Activated naive CD8-positive, alpha-beta T cell treated with anti-CD3 and anti-CD28 coated beads, Interleukin-2, amount 10 ng/mL, durations not matched to agents 7 days and 5 days (primary cell): ENCODE measurements at regions not wholly inside any gene's neighbourhood (a gene's known extent, or its start where the extent isn't known, plus 50 kb on each side); places are given as distances from the start of the nearest gene placed in this dataset.
"Not testable (repeated sequence)": the region's sequence is repeated elsewhere in the genome, so short reads cannot be mapped to it uniquely, and the experiment has no call there.

Experiments
- ATAC-seq: fragments of 150-1000 bp; cut with Tn5 transposase; one replicate; pipeline ENCODE4 v1.10.0; 2021; ENCODE audit warnings: low read depth, moderate library complexity
- POLR2A ChIA-PET: fragments of 350-600 bp; sonication (Branson Sonifier 250); formaldehyde crosslinking; loops from one replicate; lab custom pipeline; 2021; ENCODE audit warnings: antibody characterized with exemption; lab: Charles Lee
- DNase-seq: peaks from one replicate; pipeline ENCODE4 v3.0.0; 2021
- H3K27ac Mint-ChIP-seq: one replicate; pipeline ENCODE4 v1.8.0; 2022; ENCODE audit warnings: mild to moderate bottlenecking, mixed read lengths
- H3K27me3 Mint-ChIP-seq: one replicate; pipeline ENCODE4 v1.8.0; 2022; ENCODE audit warnings: mild to moderate bottlenecking, moderate library complexity, mixed read lengths
- H3K36me3 Mint-ChIP-seq: one replicate; pipeline ENCODE4 v1.8.0; 2021; ENCODE audit warnings: mild to moderate bottlenecking, mixed read lengths
- H3K4me1 Mint-ChIP-seq: one replicate; pipeline ENCODE4 v1.8.0; 2021; ENCODE audit warnings: mixed read lengths
- H3K4me3 Mint-ChIP-seq: one replicate; pipeline ENCODE4 v1.8.0; 2022; ENCODE audit warnings: mild to moderate bottlenecking, moderate library complexity, mixed read lengths
- H3K9me3 Mint-ChIP-seq: one replicate; pipeline ENCODE4 v1.8.0; 2021; ENCODE audit warnings: mixed read lengths

- H3K4me3 Mint-ChIP-seq, H3K36me3 Mint-ChIP-seq, ATAC-seq, H3K27ac Mint-ChIP-seq, H3K9me3 Mint-ChIP-seq, H3K27me3 Mint-ChIP-seq, DNase-seq, H3K4me1 Mint-ChIP-seq, POLR2A ChIA-PET: not testable (repeated sequence)
Observed at GRCh38 chr16:29120680-29121079, 135.8 kb downstream of the LAT start.

- H3K9me3 Mint-ChIP-seq, H3K27me3 Mint-ChIP-seq, H3K4me3 Mint-ChIP-seq, ATAC-seq, POLR2A ChIA-PET, DNase-seq, H3K36me3 Mint-ChIP-seq: not testable (repeated sequence)
- Mint-ChIP-seq H3K27ac (peak overlapping the region; percentile 47), H3K4me1 (peaks cover 15% of the 10 kb centered on the region)
Observed at GRCh38 chr16:29118301-29118957, 133.6 kb downstream of the LAT start.

- Mint-ChIP-seq H3K27ac (no peak overlapping the region), H3K36me3 (peaks cover 2% of the 10 kb centered on the region), H3K4me1 (peaks cover 20% of the 10 kb centered on the region), H3K9me3 (no peaks in the 10 kb centered on the region), H3K4me3 (no peak overlapping the region), H3K27me3 (no peaks in the 10 kb centered on the region)
- POLR2A ChIA-PET, result no interaction called here
- no peak for ATAC-seq
- no peak for DNase-seq
Observed at GRCh38 chr16:29117631-29118030, 132.8 kb downstream of the LAT start.

- Mint-ChIP-seq H3K4me3 (no peak overlapping the region), H3K27me3 (no peaks in the 10 kb centered on the region), H3K4me1 (peaks cover 25% of the 10 kb centered on the region), H3K9me3 (no peaks in the 10 kb centered on the region), H3K36me3 (peaks cover 2% of the 10 kb centered on the region), H3K27ac (no peak overlapping the region)
- POLR2A ChIA-PET, result no interaction called here
- DNase-seq, result no peak
- no peak for ATAC-seq
Observed at GRCh38 chr16:29116980-29117379, 132.1 kb downstream of the LAT start.

GRCh38 chr16:29116207-29116606 is 131.4 kb downstream of the LAT start:
- POLR2A ChIA-PET, result interaction anchor here (0.6 kb wide), 1 partner anchor 844 kb away, joined by 4 read pairs; no protein-coding TSS in a partner anchor
- not testable (repeated sequence) for DNase-seq, H3K36me3 Mint-ChIP-seq, H3K9me3 Mint-ChIP-seq, ATAC-seq, H3K27ac Mint-ChIP-seq, H3K4me3 Mint-ChIP-seq, H3K27me3 Mint-ChIP-seq
- H3K4me1 Mint-ChIP-seq, result peaks cover 30% of the 10 kb centered on the region

- H3K4me1 Mint-ChIP-seq, result peaks cover 35% of the 10 kb centered on the region
- not testable (repeated sequence) for H3K4me3 Mint-ChIP-seq, H3K36me3 Mint-ChIP-seq, H3K9me3 Mint-ChIP-seq, ATAC-seq, DNase-seq, H3K27me3 Mint-ChIP-seq, H3K27ac Mint-ChIP-seq
- POLR2A ChIA-PET, result interaction anchor here (0.6 kb wide), 1 partner anchor 845 kb away, joined by 4 read pairs; no protein-coding TSS in a partner anchor
Observed at GRCh38 chr16:29115802-29116141, 130.9 kb downstream of the LAT start.

GRCh38 chr16:29114989-29115801 is 130.3 kb downstream of the LAT start:
- not testable (repeated sequence) for H3K27me3 Mint-ChIP-seq, H3K4me3 Mint-ChIP-seq, DNase-seq, H3K36me3 Mint-ChIP-seq, H3K9me3 Mint-ChIP-seq
- Mint-ChIP-seq H3K4me1 (peaks cover 35% of the 10 kb centered on the region), H3K27ac (peak overlapping the region; percentile 64)
- POLR2A ChIA-PET, result interaction anchor here (0.6 kb wide), 1 partner anchor 105 kb away, joined by 3 read pairs; no protein-coding TSS in a partner anchor
- ATAC-seq, result peak; percentile 21

- no peak overlapping the region for H3K4me3 Mint-ChIP-seq
- peaks cover 4% of the 10 kb centered on the region for H3K36me3 Mint-ChIP-seq
- POLR2A ChIA-PET, result interaction anchor here (0.6 kb wide), 1 partner anchor 104 kb away, joined by 3 read pairs; no protein-coding TSS in a partner anchor
Observed at GRCh38 chr16:29114574-29114973, 129.7 kb downstream of the LAT start.

GRCh38 chr16:29113446-29113845 is 128.6 kb downstream of the LAT start:
- Mint-ChIP-seq H3K4me1 (peaks cover 32% of the 10 kb centered on the region), H3K27ac (peak overlapping the region; percentile 42)
- POLR2A ChIA-PET, H3K36me3 Mint-ChIP-seq, H3K27me3 Mint-ChIP-seq, H3K9me3 Mint-ChIP-seq, H3K4me3 Mint-ChIP-seq, DNase-seq: not testable (repeated sequence)
- peak; percentile 48 for ATAC-seq

More at GRCh38 chr16:29114574-29114973, 129.7 kb downstream of the LAT start:
- DNase-seq, result no peak
- Mint-ChIP-seq H3K4me1 (peaks cover 35% of the 10 kb centered on the region), H3K27ac (no peak overlapping the region), H3K27me3 (no peaks in the 10 kb centered on the region), H3K9me3 (no peaks in the 10 kb centered on the region)
- ATAC-seq, result no peak

GRCh38 chr16:29112755-29113347 is 128.0 kb downstream of the LAT start:
- Mint-ChIP-seq H3K9me3 (no peaks in the 10 kb centered on the region), H3K36me3 (peaks cover 4% of the 10 kb centered on the region), H3K27ac (no peak overlapping the region), H3K4me1 (peaks cover 31% of the 10 kb centered on the region), H3K27me3 (no peaks in the 10 kb centered on the region), H3K4me3 (no peak overlapping the region)
- DNase-seq (no peak), ATAC-seq (no peak)
- POLR2A ChIA-PET, result no interaction called here

- peaks cover 31% of the 10 kb centered on the region for H3K4me1 Mint-ChIP-seq
- H3K36me3 Mint-ChIP-seq, H3K9me3 Mint-ChIP-seq, H3K4me3 Mint-ChIP-seq, ATAC-seq, H3K27me3 Mint-ChIP-seq, DNase-seq, POLR2A ChIA-PET: not testable (repeated sequence)
- H3K27ac Mint-ChIP-seq, result peak overlapping the region; percentile 34
Observed at GRCh38 chr16:29111901-29112680, 127.2 kb downstream of the LAT start.

- Mint-ChIP-seq H3K27ac (peak overlapping the region; percentile 37), H3K4me3 (no peak overlapping the region), H3K9me3 (no peaks in the 10 kb centered on the region), H3K36me3 (peaks cover 4% of the 10 kb centered on the region), H3K27me3 (no peaks in the 10 kb centered on the region), H3K4me1 (peaks cover 31% of the 10 kb centered on the region)
- ATAC-seq (no peak), DNase-seq (no peak)
- POLR2A ChIA-PET, result no interaction called here
Observed at GRCh38 chr16:29111421-29111820, 126.6 kb downstream of the LAT start.

- DNase-seq, H3K27me3 Mint-ChIP-seq, ATAC-seq, POLR2A ChIA-PET, H3K9me3 Mint-ChIP-seq, H3K27ac Mint-ChIP-seq, H3K4me3 Mint-ChIP-seq, H3K36me3 Mint-ChIP-seq: not testable (repeated sequence)
- H3K4me1 Mint-ChIP-seq, result peaks cover 21% of the 10 kb centered on the region
Observed at GRCh38 chr16:29108625-29109169, 123.8 kb downstream of the LAT start.
